ENCODE measurements at regions not wholly inside any gene's neighbourhood (a gene's known extent, or its start where the extent isn't known, plus 50 kb on each side); places are given as distances from the start of the nearest gene placed in this dataset.

GRCh38 chr5:29309359-29309758 is 1884.1 kb upstream of the CDH6 start:
- POLR2A ChIA-PET, result no interaction called here
- H3K4me1 Mint-ChIP-seq, result no peaks in the 10 kb centered on the region
- H3K36me3 Mint-ChIP-seq, result no peaks in the 10 kb centered on the region
- no peaks in the 10 kb centered on the region for H3K27me3 Mint-ChIP-seq
- H3K9me3 Mint-ChIP-seq, result peaks cover 3 to 19% (median 10%) of the 10 kb centered on the region in 9 donors
- no peak for ATAC-seq
- no peak overlapping the region for H3K4me3 Mint-ChIP-seq
- DNase-seq, result no peak
- no peak overlapping the region for H3K27ac Mint-ChIP-seq

- POLR2A ChIA-PET, result no interaction called here
- DNase-seq (no peak), ATAC-seq (no peak)
- no peak overlapping the region for H3K4me3 Mint-ChIP-seq
- no peaks in the 10 kb centered on the region for H3K36me3 Mint-ChIP-seq
- no peak overlapping the region for H3K27ac Mint-ChIP-seq
- H3K27me3 Mint-ChIP-seq, result no peaks in the 10 kb centered on the region
- H3K4me1 Mint-ChIP-seq, result no peaks in the 10 kb centered on the region
- peaks cover 3 to 19% (median 10%) of the 10 kb centered on the region in 9 donors for H3K9me3 Mint-ChIP-seq
These were observed 1886.0 kb upstream of the CDH6 start for GRCh38 chr5:29307478-29307877.

DNA sequence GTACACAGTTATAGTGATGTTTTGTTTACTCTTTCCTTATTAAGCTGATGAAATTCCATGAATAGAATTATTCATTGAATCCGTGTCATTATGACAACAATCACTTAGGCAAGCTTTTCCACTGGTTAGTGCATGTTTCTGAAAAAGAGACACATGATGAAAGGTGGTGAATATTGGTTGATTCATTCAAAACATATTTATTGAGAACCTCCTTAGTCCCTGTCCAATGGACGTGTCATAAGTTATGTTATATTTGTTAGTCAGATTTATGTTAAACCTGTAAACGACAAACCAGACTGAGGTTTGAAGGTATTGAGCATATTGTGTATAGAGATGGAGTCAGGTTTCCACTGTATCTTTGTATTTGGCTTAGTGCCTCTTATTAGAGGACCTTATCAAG is 1888.9 kb upstream of the CDH6 start:
- ATAC-seq (no peak), DNase-seq (no peak)
- POLR2A ChIA-PET, result no interaction called here
- H3K4me1 Mint-ChIP-seq, result no peaks in the 10 kb centered on the region
- peaks cover 2 to 23% (median 12%) of the 10 kb centered on the region in 9 donors for H3K9me3 Mint-ChIP-seq
- no peak overlapping the region for H3K4me3 Mint-ChIP-seq
- H3K36me3 Mint-ChIP-seq, result no peaks in the 10 kb centered on the region
- no peak overlapping the region for H3K27ac Mint-ChIP-seq
- no peaks in the 10 kb centered on the region for H3K27me3 Mint-ChIP-seq

GRCh38 chr5:29296548-29296947 is 1896.9 kb upstream of the CDH6 start:
- DNase-seq (no peak), ATAC-seq (no peak)
- Mint-ChIP-seq H3K4me1 (no peaks in the 10 kb centered on the region), H3K36me3 (no peaks in the 10 kb centered on the region), H3K27me3 (no peaks in the 10 kb centered on the region), H3K27ac (no peak overlapping the region), H3K4me3 (no peak overlapping the region), H3K9me3 (peaks cover 0 to 34% (median 11%) of the 10 kb centered on the region in 9 donors)
- POLR2A ChIA-PET, result no interaction called here

- no peak for DNase-seq
- H3K27ac Mint-ChIP-seq, result no peak overlapping the region
- no peaks in the 10 kb centered on the region for H3K27me3 Mint-ChIP-seq
- no peak for ATAC-seq
- H3K4me3 Mint-ChIP-seq, result no peak overlapping the region
- H3K9me3 Mint-ChIP-seq, result peaks cover 6 to 27% (median 15%) of the 10 kb centered on the region in 9 donors
- H3K4me1 Mint-ChIP-seq, result no peaks in the 10 kb centered on the region
- no peaks in the 10 kb centered on the region for H3K36me3 Mint-ChIP-seq
- POLR2A ChIA-PET, result no interaction called here
These were observed 1915.8 kb upstream of the CDH6 start for GRCh38 chr5:29277642-29278041.

DNA sequence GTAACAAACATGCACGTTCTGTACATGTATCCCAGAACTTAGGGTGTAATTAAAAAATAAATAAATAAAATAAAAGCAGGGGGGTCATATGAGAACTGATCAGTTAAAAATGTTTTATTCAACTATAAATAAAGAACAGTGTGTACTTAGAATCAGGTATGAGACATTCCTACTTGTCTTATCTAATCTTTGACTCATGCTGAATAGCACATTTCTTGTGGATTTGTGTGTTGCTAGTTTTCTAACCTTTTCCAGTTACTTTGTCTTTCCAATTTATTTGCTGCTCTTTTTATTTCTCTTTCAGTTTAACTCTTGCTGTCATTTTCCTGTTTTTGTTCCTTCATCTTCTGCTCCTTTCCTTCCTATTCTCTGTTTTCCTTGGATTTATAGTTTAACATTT is 1917.1 kb upstream of the CDH6 start:
- H3K27ac Mint-ChIP-seq, result no peak overlapping the region
- H3K9me3 Mint-ChIP-seq, result peaks cover 7 to 38% (median 16%) of the 10 kb centered on the region in 9 donors
- H3K4me3 Mint-ChIP-seq, result no peak overlapping the region
- POLR2A ChIA-PET, result no interaction called here
- H3K27me3 Mint-ChIP-seq, result no peaks in the 10 kb centered on the region
- ATAC-seq (no peak), DNase-seq (no peak)
- no peaks in the 10 kb centered on the region for H3K36me3 Mint-ChIP-seq
- no peaks in the 10 kb centered on the region for H3K4me1 Mint-ChIP-seq

GRCh38 chr5:29263915-29264351 is 1929.6 kb upstream of the CDH6 start:
- H3K9me3 Mint-ChIP-seq, result peaks cover 4 to 27% (median 9%) of the 10 kb centered on the region in 9 donors
- no peaks in the 10 kb centered on the region for H3K27me3 Mint-ChIP-seq
- H3K4me3 Mint-ChIP-seq, result no peak overlapping the region
- H3K27ac Mint-ChIP-seq, result no peak overlapping the region
- H3K4me1 Mint-ChIP-seq, result no peaks in the 10 kb centered on the region
- no peak for ATAC-seq
- POLR2A ChIA-PET, result no interaction called here
- no peaks in the 10 kb centered on the region for H3K36me3 Mint-ChIP-seq
- DNase-seq, result no peak

- Mint-ChIP-seq H3K27ac (no peak overlapping the region), H3K4me3 (no peak overlapping the region), H3K27me3 (no peaks in the 10 kb centered on the region), H3K36me3 (no peaks in the 10 kb centered on the region), H3K9me3 (peaks cover 4 to 27% (median 12%) of the 10 kb centered on the region in 9 donors), H3K4me1 (no peaks in the 10 kb centered on the region)
- ATAC-seq, result no peak
- POLR2A ChIA-PET, result no interaction called here
- DNase-seq, result no peak
These were observed 1931.0 kb upstream of the CDH6 start for GRCh38 chr5:29262339-29263123.

DNA sequence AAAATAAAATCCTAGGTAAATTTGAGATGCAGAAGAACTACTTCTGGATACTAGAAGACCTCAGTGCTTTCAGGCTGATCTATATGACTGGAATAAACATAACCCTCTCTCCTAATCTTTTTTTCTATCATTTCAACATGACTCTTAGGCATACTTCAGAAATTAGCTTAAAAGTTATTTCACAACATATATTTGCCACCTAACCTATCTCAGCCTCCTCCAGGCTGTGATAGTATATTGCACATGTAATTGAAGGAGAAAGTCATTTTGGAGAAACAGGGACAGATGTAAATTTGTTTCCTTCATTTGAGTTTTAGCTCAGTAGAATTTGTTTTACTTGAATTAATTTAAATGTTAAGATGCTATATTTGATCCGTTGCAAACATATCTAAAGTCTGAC is 1932.3 kb upstream of the CDH6 start:
- H3K4me1 Mint-ChIP-seq, result no peaks in the 10 kb centered on the region
- H3K36me3 Mint-ChIP-seq, result no peaks in the 10 kb centered on the region
- H3K27ac Mint-ChIP-seq, result no peak overlapping the region
- peaks cover 2 to 27% (median 13%) of the 10 kb centered on the region in 9 donors for H3K9me3 Mint-ChIP-seq
- no peak overlapping the region for H3K4me3 Mint-ChIP-seq
- POLR2A ChIA-PET, result no interaction called here
- H3K27me3 Mint-ChIP-seq, result no peaks in the 10 kb centered on the region
- ATAC-seq (no peak), DNase-seq (no peak)

- Mint-ChIP-seq H3K4me3 (no peak overlapping the region), H3K4me1 (no peaks in the 10 kb centered on the region), H3K36me3 (no peaks in the 10 kb centered on the region), H3K27ac (no peak overlapping the region), H3K27me3 (no peaks in the 10 kb centered on the region), H3K9me3 (peaks cover 0 to 21% (median 5%) of the 10 kb centered on the region in 9 donors)
- POLR2A ChIA-PET, result no interaction called here
- DNase-seq, result no peak
- ATAC-seq, result no peak
These were observed 1941.1 kb upstream of the CDH6 start for GRCh38 chr5:29252390-29252789.

GRCh38 chr5:29247346-29248028 is 1946.0 kb upstream of the CDH6 start:
- peaks cover 0 to 6% (median 0%) of the 10 kb centered on the region in 3 donors for H3K36me3 Mint-ChIP-seq
- no peak for DNase-seq
- POLR2A ChIA-PET, result no interaction called here
- H3K27me3 Mint-ChIP-seq, result no peaks in the 10 kb centered on the region
- no peak overlapping the region for H3K27ac Mint-ChIP-seq
- no peaks in the 10 kb centered on the region for H3K4me1 Mint-ChIP-seq
- ATAC-seq, result no peak
- H3K4me3 Mint-ChIP-seq, result no peak overlapping the region
- peaks cover 6 to 36% (median 21%) of the 10 kb centered on the region in 9 donors for H3K9me3 Mint-ChIP-seq

GRCh38 chr5:29240379-29240778 is 1953.1 kb upstream of the CDH6 start:
- no peaks in the 10 kb centered on the region for H3K4me1 Mint-ChIP-seq
- POLR2A ChIA-PET, result no interaction called here
- peaks cover 0 to under 1% (median 0%) of the 10 kb centered on the region in 3 donors for H3K36me3 Mint-ChIP-seq
- no peaks in the 10 kb centered on the region for H3K27me3 Mint-ChIP-seq
- no peak overlapping the region for H3K4me3 Mint-ChIP-seq
- no peak for DNase-seq
- H3K27ac Mint-ChIP-seq, result no peak overlapping the region
- no peak for ATAC-seq
- H3K9me3 Mint-ChIP-seq, result peaks cover 0 to 40% (median 12%) of the 10 kb centered on the region in 9 donors

DNA sequence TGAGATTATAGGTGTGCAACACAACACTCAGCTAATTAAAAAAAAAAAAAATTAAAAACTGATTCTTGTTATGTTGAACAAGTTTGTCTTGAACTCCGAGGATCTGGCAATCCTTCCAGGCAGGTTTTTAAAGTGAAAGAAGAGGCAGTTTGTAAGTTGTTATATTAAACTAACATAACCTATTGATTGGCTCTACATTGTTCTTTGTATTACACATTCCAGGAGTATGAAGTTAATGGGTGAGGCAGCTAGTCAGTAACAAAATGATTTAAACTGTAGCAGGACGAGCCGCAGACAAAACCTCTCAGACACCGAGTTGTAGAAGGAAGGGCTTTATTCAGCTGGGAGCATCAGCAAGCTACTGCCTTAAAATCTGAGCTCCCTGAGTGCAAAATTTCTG is 1953.9 kb upstream of the CDH6 start:
- Mint-ChIP-seq H3K9me3 (peaks cover 0 to 33% (median 14%) of the 10 kb centered on the region in 9 donors), H3K27ac (no peak overlapping the region), H3K4me1 (no peaks in the 10 kb centered on the region), H3K27me3 (no peaks in the 10 kb centered on the region), H3K36me3 (no peaks in the 10 kb centered on the region), H3K4me3 (no peak overlapping the region)
- ATAC-seq (no peak), DNase-seq (no peak)
- POLR2A ChIA-PET, result no interaction called here

Measured in naive thymus-derived CD8-positive, alpha-beta T cell (primary cell).